ENCODE measurements at regions not wholly inside any gene's neighbourhood (a gene's known extent, or its start where the extent isn't known, plus 50 kb on each side); places are given as distances from the start of the nearest gene placed in this dataset.

- Histone ChIP-seq H3K36me3 (no peaks in the 10 kb centered on the region), H3K4me3 (ENCODE audit: low read depth in 1 of 2, low read length in 1 of 2) (no peak overlapping the region), H3K27me3 (peaks cover 25% of the 10 kb centered on the region), H3K4me1 (ENCODE audit: control insufficient read depth in 1 of 2, insufficient read depth in 1 of 2, low read depth in 1 of 2, low read length in 1 of 2) (no peaks in the 10 kb centered on the region), H3K27ac (no peak overlapping the region), H3K9me3 (no peaks in the 10 kb centered on the region)
- TF ChIP-seq CTCF (IDR thresholded peaks at IDR 0.05): no peak
These were observed 144.2 kb downstream of the PTPRU start for GRCh38 chr1:29380532-29380931.

- peaks cover 16% of the 10 kb centered on the region for H3K27me3 ChIP-seq
These were observed 143.2 kb downstream of the PTPRU start for GRCh38 chr1:29379443-29380073.

More at GRCh38 chr1:29379443-29380073, 143.2 kb downstream of the PTPRU start:
- H3K4me1 ChIP-seq (ENCODE audit: control insufficient read depth in 1 of 2, insufficient read depth in 1 of 2, low read depth in 1 of 2, low read length in 1 of 2): no peaks in the 10 kb centered on the region
- H3K27ac ChIP-seq: no peak overlapping the region
- no peaks in the 10 kb centered on the region for H3K9me3 ChIP-seq
- H3K36me3 ChIP-seq: no peaks in the 10 kb centered on the region
- TF ChIP-seq CTCF (IDR thresholded peaks at IDR 0.05): no peak
- no peak overlapping the region for H3K4me3 ChIP-seq (ENCODE audit: low read depth in 1 of 2, low read length in 1 of 2)
